ENCODE measurements at regions not wholly inside any gene's neighbourhood (a gene's known extent, or its start where the extent isn't known, plus 50 kb on each side); places are given as distances from the start of the nearest gene placed in this dataset.

GRCh38 chr12:87930033-87930432 is 99.2 kb downstream of the C12orf50 start:
- no peak overlapping the region for H3K4me3 ChIP-seq (replicated peaks; ENCODE audit: low read depth, low read length)
- H3K36me3 ChIP-seq (ENCODE audit: control insufficient read depth, insufficient read depth, low read length) = no peaks in the 10 kb centered on the region
- TF ChIP-seq CTCF (IDR thresholded peaks at IDR 0.05; ENCODE audit: insufficient read depth, low read length, poor library complexity, severe bottlenecking) = no peak
- no peak for DNase-seq (ENCODE audit: extremely low read depth, insufficient read length)
- H3K27me3 ChIP-seq (replicated peaks; ENCODE audit: control insufficient read depth, insufficient read depth, low read length) = no peaks in the 10 kb centered on the region

- Histone ChIP-seq H3K27me3 (replicated peaks; ENCODE audit: control insufficient read depth, insufficient read depth, low read length) (no peaks in the 10 kb centered on the region), H3K4me3 (replicated peaks; ENCODE audit: low read depth, low read length) (no peak overlapping the region), H3K36me3 (ENCODE audit: control insufficient read depth, insufficient read depth, low read length) (no peaks in the 10 kb centered on the region)
- TF ChIP-seq CTCF (IDR thresholded peaks at IDR 0.05; ENCODE audit: insufficient read depth, low read length, poor library complexity, severe bottlenecking) = no peak
- no peak for DNase-seq (ENCODE audit: extremely low read depth, insufficient read length)
Observed at GRCh38 chr12:87929346-87929745, 99.9 kb downstream of the C12orf50 start.

GRCh38 chr12:87928031-87928430 is 101.2 kb downstream of the C12orf50 start:
- H3K27me3 ChIP-seq (replicated peaks; ENCODE audit: control insufficient read depth, insufficient read depth, low read length) = no peaks in the 10 kb centered on the region
- H3K36me3 ChIP-seq (ENCODE audit: control insufficient read depth, insufficient read depth, low read length) = no peaks in the 10 kb centered on the region
- no peak for DNase-seq (ENCODE audit: extremely low read depth, insufficient read length)
- no peak overlapping the region for H3K4me3 ChIP-seq (replicated peaks; ENCODE audit: low read depth, low read length)
- no peak for TF ChIP-seq CTCF (IDR thresholded peaks at IDR 0.05; ENCODE audit: insufficient read depth, low read length, poor library complexity, severe bottlenecking)

- Histone ChIP-seq H3K27me3 (replicated peaks; ENCODE audit: control insufficient read depth, insufficient read depth, low read length) (no peaks in the 10 kb centered on the region), H3K4me3 (replicated peaks; ENCODE audit: low read depth, low read length) (no peak overlapping the region), H3K36me3 (ENCODE audit: control insufficient read depth, insufficient read depth, low read length) (no peaks in the 10 kb centered on the region)
- no peak for DNase-seq (ENCODE audit: extremely low read depth, insufficient read length)
- no peak for TF ChIP-seq CTCF (IDR thresholded peaks at IDR 0.05; ENCODE audit: insufficient read depth, low read length, poor library complexity, severe bottlenecking)
Observed at GRCh38 chr12:87925021-87925420, 104.2 kb downstream of the C12orf50 start.

- no peak overlapping the region for H3K4me3 ChIP-seq (replicated peaks; ENCODE audit: low read depth, low read length)
- no peaks in the 10 kb centered on the region for H3K27me3 ChIP-seq (replicated peaks; ENCODE audit: control insufficient read depth, insufficient read depth, low read length)
- no peak for DNase-seq (ENCODE audit: extremely low read depth, insufficient read length)
- TF ChIP-seq CTCF (IDR thresholded peaks at IDR 0.05; ENCODE audit: insufficient read depth, low read length, poor library complexity, severe bottlenecking) = no peak
- H3K36me3 ChIP-seq (ENCODE audit: control insufficient read depth, insufficient read depth, low read length) = no peaks in the 10 kb centered on the region
Observed at GRCh38 chr12:87924149-87924548, 105.1 kb downstream of the C12orf50 start.

- no peak for DNase-seq (ENCODE audit: extremely low read depth, insufficient read length)
Observed at GRCh38 chr12:87923361-87923760, 105.8 kb downstream of the C12orf50 start.

More at GRCh38 chr12:87923361-87923760, 105.8 kb downstream of the C12orf50 start:
- TF ChIP-seq CTCF (IDR thresholded peaks at IDR 0.05; ENCODE audit: insufficient read depth, low read length, poor library complexity, severe bottlenecking) = no peak
- Histone ChIP-seq H3K27me3 (replicated peaks; ENCODE audit: control insufficient read depth, insufficient read depth, low read length) (no peaks in the 10 kb centered on the region), H3K36me3 (ENCODE audit: control insufficient read depth, insufficient read depth, low read length) (no peaks in the 10 kb centered on the region), H3K4me3 (replicated peaks; ENCODE audit: low read depth, low read length) (no peak overlapping the region)
